Sigmoid colon (tissue), 3 donors: ENCODE measurements at regions not wholly inside any gene's neighbourhood (a gene's known extent, or its start where the extent isn't known, plus 50 kb on each side); places are given as distances from the start of the nearest gene placed in this dataset.

ENCODE experiments used
- CTCF ChIP-seq, 4 experiments: fragments of 450-650 bp in 3 of 4; fragments of 200-600 bp in 1 of 4; IDR thresholded peaks; one replicate each; pipeline ENCODE4 v1.5.1; 2016 to 2019; ENCODE audit warnings: antibody characterized with exemption in 4 of 4, mild to moderate bottlenecking in 3 of 4, moderate library complexity in 2 of 4
- POLR2A ChIP-seq, 2 donors: fragments of 450-650 bp; IDR thresholded peaks; one replicate each; pipeline ENCODE4 v1.6.1; 2016; ENCODE audit warnings: antibody characterized with exemption in 2 of 2, mild to moderate bottlenecking in 2 of 2, moderate library complexity in 2 of 2

DNA sequence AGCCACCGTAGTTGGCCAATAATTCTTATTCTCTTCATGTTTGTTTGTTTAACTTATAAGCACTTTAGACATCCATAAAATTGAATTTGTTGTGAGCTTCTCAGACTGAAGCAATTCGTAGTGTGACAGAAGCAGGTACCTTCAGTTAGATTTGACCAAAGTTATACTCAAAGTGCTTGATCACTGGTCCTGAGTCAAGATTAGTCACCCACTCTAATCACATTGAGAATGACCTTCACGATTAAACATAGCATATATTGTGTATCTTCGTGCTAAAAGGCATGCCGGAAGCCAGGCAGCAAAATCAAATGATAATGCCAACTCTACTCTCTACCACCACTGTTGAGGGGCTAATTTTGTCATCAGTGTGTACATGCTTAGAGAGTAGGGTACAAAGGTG, 763.7 kb upstream of the MBL2 start:
- TF ChIP-seq CTCF (IDR thresholded peaks at IDR 0.05) (no peak), POLR2A (IDR thresholded peaks at IDR 0.05) (no peak)
